Fibroblast of skin of abdomen (primary cell): ENCODE measurements at regions not wholly inside any gene's neighbourhood (a gene's known extent, or its start where the extent isn't known, plus 50 kb on each side); places are given as distances from the start of the nearest gene placed in this dataset.

ENCODE experiments used
- DNase-seq: peaks from one replicate; pipeline ENCODE4 v3.0.0-alpha.2; 2013

DNA sequence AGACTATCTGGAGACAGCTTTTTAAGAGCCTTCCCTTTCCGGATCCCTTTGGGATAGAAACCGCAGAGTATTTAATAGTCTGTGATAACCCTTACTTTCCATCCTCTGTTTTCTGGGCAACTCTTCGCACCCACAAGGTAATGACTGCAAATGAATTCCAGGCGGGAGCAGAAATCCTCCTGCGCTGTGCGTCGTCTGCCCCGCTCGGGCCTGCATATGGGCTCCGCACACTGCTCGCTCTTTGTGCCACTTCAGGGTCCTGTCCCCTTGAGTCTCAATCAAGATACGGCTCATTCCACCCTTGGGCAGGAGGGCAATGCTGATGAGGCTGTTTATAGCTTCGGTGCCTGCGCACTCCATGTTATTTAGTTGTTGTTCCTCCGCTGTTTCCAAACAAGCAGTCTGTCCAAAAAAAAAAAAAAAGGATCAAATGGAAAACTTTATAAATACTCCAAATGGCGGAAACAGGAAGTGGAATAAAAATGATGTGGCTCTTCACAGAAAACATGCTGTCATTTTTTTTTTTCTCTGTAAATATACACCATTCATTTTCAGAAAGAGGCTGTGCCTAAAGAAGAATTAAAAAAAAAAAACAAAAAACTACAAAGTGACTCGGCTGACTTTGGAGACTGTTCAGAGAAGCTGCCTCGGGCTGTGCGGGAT, 169.6 kb upstream of the GMDS start:
- no peak for DNase-seq

DNA sequence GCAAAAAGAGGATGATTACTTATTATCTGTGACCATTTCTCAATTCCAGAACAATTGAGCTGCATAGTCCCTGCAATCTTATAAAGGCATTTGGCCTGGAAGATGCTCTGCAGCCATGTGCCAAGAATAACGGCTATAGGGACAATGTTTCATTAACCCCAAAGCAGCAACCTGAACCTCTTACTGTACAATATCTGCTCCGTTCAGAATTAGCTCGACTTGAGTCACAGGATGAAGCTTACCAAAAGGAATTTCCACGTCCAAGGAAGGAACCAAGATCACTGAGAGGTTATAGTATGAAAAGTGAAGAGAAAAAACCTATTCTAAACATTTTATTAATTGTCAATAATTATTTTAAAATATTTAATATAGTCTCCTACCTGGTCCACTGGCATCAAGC, 167.3 kb upstream of the GMDS start:
- peak; percentile 74 for DNase-seq

DNA sequence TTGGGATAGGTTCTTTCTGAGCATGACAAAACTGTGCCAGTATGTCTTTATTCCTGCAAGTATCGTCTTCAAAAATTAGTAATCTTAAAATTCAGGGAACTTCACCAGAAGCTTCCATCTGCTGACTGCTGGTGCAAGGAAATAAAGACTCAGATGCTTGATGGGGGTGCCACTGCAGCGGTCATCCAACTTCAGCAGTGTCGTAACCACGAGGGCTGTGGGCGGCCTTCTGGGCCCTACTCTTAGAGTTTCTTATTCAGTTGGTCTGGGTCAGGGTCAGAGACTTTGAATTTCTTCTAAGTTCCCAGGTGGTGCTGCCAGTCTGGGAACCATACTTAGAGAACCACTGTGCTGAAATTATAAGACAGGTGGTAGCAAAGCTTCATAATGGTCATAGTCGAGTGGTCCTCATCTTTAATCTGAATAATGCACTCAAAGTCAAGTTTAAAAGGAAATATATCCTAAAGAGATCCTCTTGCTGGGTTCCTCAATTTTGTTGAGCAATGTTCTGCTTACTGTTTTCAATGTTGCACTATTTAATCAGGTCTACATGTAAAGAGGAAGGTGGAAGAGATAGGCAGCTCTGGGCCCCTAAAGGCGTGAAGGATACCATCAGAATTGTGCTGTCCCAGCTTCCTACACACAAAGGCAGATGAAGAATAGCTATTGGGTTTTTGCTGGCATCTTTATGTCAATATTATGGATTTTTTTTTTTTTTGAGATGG, 165.4 kb upstream of the GMDS start:
- DNase-seq, result no peak

DNA sequence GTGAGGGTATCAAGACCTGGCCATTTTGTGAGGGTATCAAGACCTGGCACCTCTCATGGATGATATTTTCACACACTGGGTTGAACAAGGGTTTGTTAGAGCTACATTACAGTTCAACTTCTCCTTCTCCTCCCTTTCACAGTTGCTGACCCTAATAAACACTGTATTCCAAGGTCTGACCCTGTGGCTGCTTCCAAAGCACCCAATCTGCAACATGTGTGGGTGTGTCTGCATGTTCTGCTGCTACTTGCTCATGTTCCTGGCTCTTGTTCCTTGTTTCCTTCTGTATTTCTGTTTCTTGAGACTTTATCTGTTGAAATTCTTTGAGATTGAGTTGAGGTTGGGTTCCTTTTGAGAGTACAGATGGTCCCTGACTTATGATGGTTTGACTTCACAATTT, 162.1 kb upstream of the GMDS start:
- no peak for DNase-seq

DNA sequence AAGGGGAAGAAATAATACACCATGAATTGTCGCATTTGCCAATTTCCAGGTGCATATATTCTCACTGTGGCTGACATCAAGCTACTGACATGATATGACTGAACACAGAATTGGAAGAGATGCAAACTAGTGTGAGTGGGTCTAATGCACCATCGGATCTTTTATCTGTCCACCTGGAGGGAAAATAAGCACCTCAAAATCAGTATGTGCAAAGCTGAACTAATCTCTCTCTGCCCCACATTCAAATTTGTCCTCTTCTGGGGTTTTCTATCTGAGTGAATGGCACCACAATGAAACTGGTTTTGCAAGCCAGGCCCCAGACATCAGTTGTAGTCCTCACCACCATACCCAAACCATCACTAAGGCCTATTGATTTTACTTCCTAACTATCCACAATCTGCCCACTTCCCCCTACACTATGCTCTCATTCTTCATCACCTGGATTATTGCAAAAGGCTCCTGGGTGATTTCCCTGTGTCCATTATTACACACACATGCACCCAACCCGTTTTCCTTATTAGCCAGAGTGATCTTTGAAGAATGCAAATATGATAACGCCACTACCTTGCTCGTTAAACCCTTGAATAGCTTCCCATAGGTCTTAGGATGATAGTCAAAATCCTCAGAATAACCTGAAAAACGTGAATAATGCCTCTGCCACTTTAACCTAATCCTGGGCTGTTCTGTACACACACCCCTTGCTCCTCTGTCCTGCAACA, 159.0 kb upstream of the GMDS start:
- DNase-seq, result no peak

DNA sequence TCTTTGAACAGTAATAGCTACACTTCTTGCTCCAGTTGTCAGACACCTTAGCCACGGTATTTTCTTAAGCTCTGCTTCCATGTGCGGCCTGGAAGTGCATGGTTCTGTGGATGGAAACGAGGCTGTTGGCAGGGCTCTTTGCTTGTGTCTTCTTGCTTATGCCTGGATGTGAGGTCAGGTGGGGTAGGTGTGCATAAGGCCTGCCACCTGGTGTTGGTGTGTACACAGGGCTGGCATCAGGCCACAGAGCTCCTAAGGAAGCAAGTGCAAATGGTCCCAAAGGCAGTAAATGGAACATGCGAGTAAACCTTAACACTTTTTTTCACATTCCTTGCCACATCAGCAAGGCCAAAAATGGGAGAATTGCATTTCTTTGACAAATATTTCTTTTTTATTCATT, 158.1 kb upstream of the GMDS start:
- no peak for DNase-seq

DNA sequence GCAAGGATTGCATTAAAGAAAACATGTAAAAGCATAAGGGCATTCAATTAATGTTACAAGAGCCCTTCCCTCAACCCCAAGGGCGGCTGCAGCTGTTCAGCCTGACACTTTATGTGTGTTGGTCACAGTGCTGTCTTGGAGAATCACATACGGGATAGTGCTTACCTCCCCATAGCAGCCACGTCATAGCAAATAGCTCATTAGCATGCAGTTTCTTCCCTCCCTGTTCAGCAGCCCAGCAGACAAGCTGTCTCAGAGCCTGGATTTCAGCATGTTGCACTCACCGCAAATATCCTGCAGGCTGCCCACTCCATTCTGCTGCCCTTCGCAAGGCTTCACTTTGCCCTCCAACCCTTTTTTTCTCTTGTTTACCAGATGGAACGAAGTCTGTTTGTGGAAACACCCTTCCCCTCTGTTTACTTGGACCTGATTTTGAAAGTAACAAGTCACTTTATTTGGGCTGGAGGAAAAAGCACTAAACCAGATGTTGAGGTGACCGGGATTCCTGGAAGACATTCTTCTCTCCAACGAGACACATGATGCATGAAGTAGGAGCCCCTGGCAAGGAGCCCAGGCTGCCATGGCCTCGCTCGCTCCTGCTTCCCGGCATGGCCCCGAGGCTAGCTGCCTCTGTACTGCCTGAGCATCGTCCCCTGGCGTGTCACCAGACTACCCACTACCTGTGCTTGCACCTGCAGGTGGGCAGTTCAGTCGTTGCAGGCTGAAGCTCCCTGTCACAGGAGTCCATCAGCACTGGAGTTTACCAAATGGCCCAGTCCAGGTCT, 151.6 kb upstream of the GMDS start:
- DNase-seq, result peak; percentile 87

DNA sequence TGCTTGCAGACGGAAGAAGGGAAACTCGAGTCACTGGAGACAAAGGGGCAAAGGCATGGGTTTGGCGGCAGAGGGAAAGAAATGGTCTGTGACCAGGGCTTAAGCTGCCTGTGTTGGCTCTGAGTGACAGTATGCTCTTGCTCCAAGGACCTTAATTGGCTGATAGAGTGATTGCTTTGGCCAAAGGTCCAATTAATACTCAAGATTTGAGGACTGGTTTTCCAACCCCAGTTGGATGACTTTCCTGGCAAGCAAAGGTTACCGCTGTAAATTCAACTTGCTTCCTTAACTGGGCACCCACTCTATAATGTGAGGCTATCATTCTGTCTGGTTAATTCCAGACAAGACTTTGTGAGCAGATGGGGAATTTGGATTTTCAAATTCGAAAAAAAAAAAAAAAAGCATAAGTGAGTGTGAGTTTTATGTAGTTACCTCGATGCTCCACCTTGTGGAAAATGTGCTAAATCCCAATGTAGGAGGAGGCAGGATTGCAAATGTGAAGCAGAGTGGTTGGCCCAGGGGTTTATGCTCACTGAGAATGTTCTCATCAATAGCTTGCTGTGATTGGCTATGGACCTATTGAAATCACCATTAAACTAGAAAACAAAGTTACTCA, 150.7 kb upstream of the GMDS start:
- no peak for DNase-seq

DNA sequence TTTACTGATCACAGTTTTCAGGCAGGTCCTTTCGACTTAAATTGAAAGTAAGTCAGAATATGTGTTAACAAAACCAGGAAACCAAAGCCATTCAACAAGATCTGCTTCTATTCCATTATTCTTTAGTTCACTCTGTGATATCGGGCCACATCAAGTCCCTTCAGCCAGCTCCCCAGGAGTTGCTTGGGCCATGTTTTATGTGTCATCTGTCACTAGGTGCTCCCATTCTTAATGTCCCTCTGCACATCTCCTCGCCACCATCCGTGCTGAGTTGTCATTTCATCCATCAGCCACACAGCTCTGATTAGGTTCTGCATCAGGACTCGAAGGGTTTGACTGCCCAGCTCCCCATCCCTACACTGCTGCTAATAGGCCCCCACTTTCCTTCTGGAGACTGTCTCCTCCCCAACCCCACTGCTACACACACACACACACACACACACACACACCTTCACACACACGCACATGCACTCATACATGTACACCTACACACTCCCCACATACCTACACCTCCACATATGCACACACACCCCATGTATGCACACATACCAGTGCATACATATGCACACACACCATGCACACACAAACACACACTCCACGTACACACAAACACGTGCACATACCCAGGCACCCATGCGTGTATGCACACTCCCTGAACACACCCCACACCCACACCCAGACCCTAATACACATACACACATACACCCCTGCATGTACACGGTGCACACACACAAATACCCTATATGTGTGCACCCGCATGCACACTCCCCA, 143.3 kb upstream of the GMDS start:
- no peak for DNase-seq

DNA sequence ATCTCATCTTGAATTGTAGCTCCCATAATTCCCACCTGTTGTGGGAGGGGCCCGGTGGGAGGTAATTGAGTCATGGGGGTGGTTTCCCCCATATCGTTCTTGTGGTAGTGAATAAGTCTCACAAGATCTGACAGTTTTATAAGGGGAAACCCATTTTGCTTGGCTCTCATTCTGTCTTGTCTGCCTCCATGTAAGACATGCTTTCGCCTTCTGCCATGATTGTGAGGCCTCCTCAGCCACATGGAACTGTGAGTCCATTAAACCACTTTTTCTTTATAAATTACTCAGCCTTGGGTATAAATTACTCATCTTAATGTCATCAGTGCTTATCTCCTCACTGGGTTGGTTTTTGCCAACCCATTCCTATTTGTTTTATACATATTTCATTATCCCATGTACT, 142.0 kb upstream of the GMDS start:
- DNase-seq, result no peak

DNA sequence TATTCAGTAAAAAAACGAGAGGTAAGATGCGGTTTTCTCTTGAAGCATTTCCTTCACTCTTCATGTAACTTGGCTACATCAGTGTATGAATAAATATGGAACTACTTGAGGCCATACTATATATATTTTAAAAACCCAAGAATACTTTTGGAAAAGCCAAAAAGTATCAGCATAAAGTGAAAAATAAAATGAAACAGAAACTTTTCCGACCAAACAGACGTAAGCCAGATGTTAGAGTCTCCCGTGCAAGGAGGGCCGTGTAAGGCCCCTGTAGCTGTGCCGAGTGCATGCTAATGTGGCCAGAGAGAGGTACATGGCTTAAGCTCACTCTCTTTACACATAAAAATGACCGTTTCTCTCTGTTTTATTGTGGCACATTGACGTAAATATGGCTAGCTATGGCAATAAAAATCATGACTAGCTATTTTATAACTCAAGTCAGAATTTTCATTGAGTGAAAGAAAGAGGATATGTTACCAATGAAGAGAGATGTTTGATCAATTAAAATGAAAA, 140.1 kb upstream of the GMDS start:
- peak; percentile 10 for DNase-seq

DNA sequence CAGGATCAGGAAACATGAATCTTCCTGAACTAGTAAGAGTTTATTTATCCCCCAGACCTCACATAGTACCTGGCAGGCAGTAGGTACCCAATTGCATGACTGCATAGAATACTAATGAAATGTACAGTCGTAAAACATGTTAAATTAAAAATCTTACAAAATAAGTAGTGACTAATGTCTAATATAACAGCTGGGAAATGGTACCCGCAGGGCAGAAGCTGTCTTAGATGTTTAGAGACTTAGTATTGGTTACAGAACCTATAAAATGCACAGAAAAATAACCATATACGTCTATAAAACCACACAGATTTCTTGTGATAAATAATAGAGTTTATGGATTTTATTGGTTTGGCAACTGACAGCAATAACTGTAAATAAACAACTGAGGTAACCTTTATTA, 139.1 kb upstream of the GMDS start:
- DNase-seq, result no peak

DNA sequence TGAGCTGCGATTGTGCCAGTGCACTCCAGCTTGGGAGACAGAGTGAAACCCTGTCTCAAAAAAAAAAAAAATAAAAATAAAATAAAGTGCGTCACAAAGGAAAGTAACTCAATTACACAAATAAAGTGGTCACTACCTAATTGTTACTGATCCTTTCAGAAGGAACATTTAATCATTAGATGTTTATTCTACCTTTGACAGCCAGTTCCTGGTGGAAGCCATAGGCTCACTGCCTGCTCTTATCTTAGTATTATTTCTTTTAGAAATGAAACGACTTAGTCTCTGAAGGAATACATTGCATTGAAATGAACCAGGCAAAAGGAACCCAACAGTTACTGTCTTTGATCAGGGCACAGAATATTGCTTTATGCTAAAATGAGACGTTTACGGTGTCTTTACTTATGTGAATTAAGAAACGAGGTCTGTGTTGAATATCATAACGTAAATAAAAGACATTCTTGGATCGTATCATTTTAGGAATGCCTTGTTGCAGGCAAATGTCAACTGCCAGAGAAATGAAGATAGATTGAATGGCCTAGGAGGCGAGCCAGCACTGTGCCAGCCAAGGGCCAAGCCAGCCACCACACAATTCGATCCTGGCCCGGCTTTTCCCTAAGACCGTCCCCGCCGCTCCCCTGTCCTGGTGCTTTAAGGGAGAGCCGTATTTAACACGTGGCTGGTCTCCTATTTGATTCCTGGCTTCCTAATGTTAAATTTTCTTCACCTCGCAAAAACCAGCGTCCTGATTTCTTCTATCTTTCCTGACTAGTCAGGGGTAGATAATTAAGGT, 136.7 kb upstream of the GMDS start:
- DNase-seq, result no peak

DNA sequence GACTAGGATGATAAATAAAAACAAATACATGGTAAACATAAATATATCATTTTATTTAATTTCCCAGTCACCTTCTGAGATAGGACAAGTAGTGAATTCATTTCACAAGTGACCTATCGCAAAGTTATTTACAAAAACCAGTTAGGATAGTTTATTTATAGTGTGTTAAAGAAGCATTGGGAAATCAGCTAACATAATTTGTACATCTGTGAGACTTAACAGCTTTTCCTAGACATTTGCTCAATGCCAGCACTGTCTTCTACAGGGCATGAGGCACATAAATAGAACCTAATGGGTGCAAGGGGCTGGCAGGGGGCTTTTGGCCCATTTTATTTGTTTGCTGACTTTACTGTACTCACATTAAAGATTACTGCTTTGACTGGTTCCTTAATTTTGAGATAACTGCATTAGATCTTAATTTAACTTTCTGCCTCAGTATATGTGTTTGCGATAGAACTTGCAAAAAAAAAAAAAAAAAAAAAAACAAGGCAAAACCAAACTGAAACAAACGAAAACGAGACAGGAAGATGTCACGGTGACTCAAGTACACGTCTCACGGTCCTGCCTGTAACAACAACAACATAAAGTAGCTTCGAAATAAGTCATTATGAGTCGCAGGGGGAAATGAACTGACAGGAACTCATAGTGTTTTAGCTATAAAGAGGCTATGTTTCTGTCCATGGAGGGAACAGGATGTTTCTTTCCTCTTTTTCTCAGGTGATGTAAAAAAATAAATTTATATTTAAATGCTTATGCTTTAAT, 133.7 kb upstream of the GMDS start:
- peak; percentile 55 for DNase-seq

DNA sequence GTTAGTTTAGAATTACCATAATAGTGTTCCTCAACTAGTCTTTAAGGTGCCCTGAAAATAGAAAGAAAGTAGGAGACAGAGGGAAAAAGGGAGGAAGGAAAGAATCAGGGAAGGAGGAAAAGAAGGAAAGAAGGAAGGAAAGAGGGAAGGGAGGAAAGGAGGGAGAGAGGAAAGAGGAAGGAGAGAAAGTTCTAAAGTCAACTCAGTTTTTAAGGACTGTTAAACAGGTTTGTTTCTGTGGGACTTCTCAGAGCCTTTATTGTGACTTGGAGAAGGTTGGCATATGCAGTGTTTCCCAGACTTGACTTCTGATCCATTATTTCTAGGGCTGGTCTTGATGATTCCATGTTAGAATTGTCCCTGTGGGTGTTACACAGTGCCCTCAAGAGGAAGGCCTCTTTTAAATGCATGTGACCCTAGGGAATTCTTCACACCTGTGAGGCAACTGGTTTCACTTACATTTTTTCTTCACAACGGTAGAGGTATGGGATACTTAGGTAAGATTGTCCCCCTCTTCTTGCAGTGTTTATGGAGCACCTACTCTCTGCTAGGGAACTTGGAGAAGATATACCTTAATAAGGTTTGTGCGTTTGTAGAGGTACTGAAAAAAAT, 132.7 kb upstream of the GMDS start:
- DNase-seq, result no peak

DNA sequence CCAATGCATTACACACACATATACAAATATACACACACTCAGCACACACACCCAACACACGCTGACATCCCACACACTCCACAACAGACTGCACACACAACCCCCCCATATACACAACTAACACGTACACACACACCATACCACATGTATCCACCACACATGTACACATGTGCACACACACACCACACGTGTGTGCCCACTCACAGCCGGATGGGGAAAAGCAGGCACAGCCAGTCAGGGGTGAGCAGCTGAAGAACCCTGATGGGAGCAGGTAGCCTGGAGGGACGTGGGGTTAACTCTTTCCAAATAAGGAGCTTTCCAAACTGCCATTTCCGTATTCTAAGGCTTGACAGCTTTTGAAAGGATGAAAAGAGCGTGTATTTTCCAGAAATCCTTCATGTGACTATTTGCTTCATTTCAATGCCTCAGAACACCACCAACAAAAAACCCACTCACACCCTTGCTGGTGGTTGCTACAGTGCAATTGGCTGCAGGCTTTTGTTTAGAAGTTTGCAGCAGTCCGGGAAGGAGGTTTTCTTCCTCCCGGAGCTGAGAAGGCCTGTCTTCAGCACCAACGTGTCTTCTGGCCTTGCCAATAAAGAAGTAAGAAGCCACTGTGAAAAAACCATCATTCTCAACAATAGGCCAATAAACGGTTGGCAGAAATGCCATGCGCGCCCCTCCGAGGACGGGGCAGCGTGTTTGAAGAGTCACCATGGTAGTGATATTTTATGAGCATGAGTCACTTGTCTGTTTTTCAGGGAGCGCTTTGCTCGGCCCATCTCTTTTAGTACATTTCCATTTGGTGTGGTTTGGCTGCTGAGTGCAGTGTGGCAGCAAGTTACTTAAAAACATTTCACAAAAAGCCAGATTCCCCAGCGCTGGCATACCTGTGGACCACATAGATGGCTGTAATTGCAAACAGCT, 131.3 kb upstream of the GMDS start:
- peak; percentile 48 for DNase-seq

DNA sequence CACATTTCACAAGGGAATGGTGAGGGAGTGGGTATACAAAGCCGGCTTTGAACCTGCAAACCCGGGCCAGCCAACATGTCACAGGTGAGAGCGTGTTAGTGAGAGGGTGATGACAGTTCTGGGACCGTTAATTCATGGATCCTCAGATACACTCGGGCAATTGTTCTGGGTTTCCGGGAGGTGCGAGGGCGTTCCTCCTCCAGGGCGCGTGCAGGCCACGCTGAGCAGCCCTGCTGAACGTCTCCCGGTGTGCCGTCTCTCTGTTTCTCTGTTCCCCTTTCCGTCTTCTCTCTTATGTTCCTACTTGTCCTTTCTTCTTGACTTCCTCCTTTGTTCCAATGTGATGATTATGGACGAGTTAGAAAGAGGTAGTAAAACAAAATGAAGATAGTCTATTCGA, 130.0 kb upstream of the GMDS start:
- no peak for DNase-seq

DNA sequence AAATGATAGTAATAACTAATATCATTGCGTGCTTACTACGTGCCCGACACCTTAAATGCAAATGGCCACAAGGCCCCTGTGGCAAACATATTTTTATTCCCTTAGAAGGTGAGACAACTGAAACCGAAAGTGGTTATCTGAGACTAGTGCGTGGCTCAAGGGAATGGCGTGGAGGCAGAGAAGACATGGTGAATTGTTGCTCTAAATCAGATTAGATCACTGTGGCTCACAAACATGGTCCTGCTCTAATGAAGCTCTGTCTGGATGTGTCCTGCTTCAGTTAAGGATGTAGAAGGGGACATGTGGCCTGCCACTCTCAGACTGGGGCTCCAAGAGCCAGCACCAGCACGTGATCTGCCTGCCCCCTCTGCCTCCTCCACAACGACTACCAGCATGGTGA, 124.2 kb upstream of the GMDS start:
- DNase-seq, result no peak
